Skeletal muscle satellite cell (primary cell): ENCODE measurements at regions not wholly inside any gene's neighbourhood (a gene's known extent, or its start where the extent isn't known, plus 50 kb on each side); places are given as distances from the start of the nearest gene placed in this dataset.

Experiments
- H3K27me3 ChIP-seq: 2 replicates; pipeline ENCODE4 v1.7.0; 2013; ENCODE audit warnings: low read length; ENCODE audit not compliant: control insufficient read depth, insufficient read depth
- H3K36me3 ChIP-seq: 2 replicates; pipeline ENCODE4 v1.7.0; 2013; ENCODE audit warnings: mild to moderate bottlenecking, control low read depth, low read length; ENCODE audit not compliant: insufficient read depth
- H3K4me1 ChIP-seq: 2 replicates; pipeline ENCODE4 v1.7.0; 2013; ENCODE audit warnings: low read length; ENCODE audit not compliant: control insufficient read depth, insufficient read depth
- H3K4me2 ChIP-seq: 2 replicates; pipeline ENCODE4 v1.7.0; 2013; ENCODE audit warnings: mild to moderate bottlenecking, low read length
- H3K4me3 ChIP-seq: 2 replicates; pipeline ENCODE4 v1.7.0; 2013; ENCODE audit warnings: low read length
- H3K9ac ChIP-seq: 2 replicates; pipeline ENCODE4 v1.7.0; 2013; ENCODE audit warnings: mild to moderate bottlenecking, low read depth, low read length, moderate library complexity
- H3K9me3 ChIP-seq: replicated peaks from 2 replicates; pipeline ENCODE4 v1.7.0; 2013; ENCODE audit warnings: mild to moderate bottlenecking, control low read depth, low read length

DNA sequence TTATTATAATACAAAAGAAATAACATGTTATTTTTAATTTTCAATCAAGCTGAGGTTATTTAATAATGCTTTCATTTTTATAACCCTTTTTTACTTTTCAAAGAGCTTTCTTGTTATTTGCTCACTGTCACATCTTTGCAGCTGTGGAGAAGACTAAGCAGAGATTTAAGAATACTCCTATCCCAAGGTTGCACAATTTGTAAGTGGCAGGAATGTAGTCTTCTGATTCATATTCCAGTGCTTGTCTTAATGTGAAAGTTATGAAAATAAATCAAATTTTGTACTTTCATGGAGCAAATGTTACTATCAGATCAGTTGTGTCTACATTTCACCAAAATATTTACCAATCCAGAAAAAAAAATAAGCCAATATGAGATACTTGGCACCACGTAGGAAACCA lies 86.6 kb downstream of the DDIT4L start:
- H3K4me3 ChIP-seq: no peak overlapping the region
- H3K36me3 ChIP-seq: no peaks in the 10 kb centered on the region
- no peak overlapping the region for H3K9ac ChIP-seq
- H3K4me2 ChIP-seq: no peak overlapping the region
- H3K9me3 ChIP-seq: no peaks in the 10 kb centered on the region
- H3K4me1 ChIP-seq: no peaks in the 10 kb centered on the region
- H3K27me3 ChIP-seq: no peaks in the 10 kb centered on the region

DNA sequence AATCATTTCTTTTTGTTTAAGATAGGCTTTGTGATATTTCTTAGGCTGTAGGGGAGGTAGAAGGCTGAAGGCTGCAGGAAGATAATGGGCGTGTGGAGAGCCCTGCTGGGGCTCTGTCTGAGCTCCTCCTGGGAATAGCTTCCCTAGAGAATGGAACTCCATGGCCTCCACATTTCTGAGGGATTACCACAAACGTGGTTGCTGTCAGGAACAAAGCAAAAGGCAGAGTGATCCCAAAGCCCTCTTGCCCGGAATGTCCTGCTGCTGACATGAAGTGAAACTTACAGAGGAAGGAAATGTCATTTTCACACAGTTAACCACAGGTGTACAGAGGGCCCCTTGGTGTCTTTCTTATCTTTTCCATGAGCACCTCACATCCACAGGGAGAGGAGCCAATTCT lies 89.3 kb downstream of the DDIT4L start:
- no peak overlapping the region for H3K4me2 ChIP-seq
- no peaks in the 10 kb centered on the region for H3K4me1 ChIP-seq
- no peaks in the 10 kb centered on the region for H3K9me3 ChIP-seq
- no peaks in the 10 kb centered on the region for H3K27me3 ChIP-seq
- no peak overlapping the region for H3K9ac ChIP-seq
- H3K4me3 ChIP-seq: no peak overlapping the region
- H3K36me3 ChIP-seq: no peaks in the 10 kb centered on the region

DNA sequence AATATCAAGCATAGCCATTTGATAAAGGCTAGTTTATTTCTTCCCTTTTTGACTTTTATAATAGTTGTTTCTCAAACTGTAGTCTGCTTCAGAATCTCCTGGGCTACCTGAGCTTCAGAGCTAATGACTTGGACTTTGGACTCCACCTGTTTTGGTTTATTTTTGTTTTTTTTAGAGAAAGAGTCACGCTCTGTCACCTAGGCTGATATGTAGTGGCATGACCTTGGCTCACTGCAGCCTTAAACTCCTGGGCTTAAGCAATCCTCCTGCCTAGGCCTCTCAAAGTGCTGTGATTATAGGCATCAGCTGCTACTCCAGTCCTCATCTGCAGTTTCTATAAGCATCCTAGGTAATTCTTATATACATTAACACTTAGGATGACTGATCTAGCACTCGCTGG lies 90.5 kb downstream of the DDIT4L start:
- no peak overlapping the region for H3K4me3 ChIP-seq
- H3K4me2 ChIP-seq: no peak overlapping the region
- H3K27me3 ChIP-seq: no peaks in the 10 kb centered on the region
- no peak overlapping the region for H3K9ac ChIP-seq
- no peaks in the 10 kb centered on the region for H3K36me3 ChIP-seq
- H3K4me1 ChIP-seq: peaks cover 4% of the 10 kb centered on the region
- H3K9me3 ChIP-seq: no peaks in the 10 kb centered on the region

DNA sequence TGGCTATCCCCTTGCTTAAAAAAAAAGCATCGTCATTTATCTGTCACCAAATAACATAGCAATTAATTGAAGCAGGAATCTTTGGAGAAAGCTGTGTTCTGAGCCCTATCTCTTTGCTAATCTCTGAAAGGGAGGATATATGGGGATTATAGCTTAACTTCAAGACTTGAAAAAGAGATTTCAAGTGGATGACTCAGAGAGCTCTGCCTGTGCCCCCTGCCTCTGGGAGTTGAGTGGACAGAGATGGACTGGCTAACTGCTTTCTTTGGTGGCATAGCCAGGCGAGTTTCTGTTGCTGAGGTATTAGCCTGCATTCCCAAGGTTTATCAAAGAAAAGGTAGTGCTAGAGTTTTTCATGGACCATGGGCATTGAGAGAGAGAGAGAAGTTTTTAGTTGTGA lies 91.6 kb downstream of the DDIT4L start:
- no peak overlapping the region for H3K9ac ChIP-seq
- no peaks in the 10 kb centered on the region for H3K27me3 ChIP-seq
- H3K36me3 ChIP-seq: no peaks in the 10 kb centered on the region
- no peaks in the 10 kb centered on the region for H3K9me3 ChIP-seq
- no peak overlapping the region for H3K4me2 ChIP-seq
- H3K4me3 ChIP-seq: no peak overlapping the region
- H3K4me1 ChIP-seq: peaks cover 6% of the 10 kb centered on the region

DNA sequence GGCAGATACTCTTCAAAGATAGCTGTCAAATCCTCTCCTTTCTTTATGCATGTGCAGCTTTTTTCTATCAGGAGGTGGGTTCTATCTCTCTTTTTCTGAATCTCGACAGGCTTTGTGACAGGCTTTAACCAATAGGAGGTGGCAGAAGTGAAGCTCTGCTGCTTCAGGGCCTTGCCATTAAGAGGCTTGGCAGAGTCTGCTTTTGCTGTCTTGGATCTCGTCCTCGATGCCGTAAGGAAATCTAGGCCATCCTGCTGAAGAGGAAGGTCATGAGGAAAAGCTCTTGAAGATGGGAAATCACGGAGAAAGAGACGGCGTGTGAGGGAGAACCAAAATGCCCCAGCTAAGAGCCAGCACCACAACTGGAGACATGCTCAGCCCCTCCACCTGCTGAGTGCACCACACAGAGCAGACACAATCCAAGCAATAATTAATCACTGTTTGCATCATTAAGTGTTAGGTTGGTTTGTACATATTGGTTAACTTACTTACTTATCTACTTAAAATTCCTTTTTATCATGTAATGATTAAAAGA lies 92.2 kb downstream of the DDIT4L start:
- Histone ChIP-seq H3K36me3 (no peaks in the 10 kb centered on the region), H3K4me3 (no peak overlapping the region), H3K4me2 (no peak overlapping the region), H3K4me1 (peaks cover 8% of the 10 kb centered on the region), H3K9me3 (no peaks in the 10 kb centered on the region), H3K9ac (no peak overlapping the region), H3K27me3 (no peaks in the 10 kb centered on the region)

DNA sequence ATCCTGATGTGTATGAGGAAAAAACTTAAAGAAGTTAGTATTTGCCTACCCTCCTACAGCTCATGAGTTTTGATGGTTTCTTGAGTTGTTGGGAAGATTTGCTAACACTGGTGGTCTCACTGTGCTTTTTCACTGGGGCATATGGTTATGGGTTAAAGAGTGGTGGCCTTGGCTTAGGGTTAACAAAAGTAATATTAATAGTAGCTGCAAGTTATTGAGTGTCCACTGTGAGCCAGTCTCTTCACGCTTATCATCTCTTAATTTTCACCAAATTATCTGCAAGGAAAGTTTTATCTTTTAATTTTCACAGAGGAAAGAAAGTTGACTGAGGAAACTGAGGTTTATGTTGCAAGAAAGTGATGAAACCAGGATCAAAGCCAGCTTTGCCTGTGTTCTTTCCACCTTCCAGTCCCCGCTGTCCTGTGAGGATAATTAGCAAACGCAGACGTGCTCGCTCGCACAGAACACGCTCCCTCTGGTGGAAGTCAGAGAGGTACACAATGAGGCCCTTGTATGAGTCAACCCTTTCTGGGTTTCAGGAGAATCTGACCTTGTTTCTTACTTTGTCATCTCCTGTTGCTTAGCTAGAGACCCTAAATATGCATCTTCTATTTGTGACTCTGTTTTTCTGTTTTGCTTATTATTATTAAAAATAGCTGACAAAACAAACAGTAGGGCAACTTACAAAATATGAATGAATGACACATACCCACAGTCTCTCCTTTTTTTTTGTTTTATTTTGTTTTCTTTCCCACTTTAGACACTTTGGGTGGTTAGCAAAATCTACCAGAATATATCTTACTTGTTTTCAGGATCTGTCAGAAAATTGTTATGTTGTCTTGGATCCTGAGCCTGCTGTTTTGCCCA lies 94.3 kb downstream of the DDIT4L start:
- Histone ChIP-seq H3K9me3 (no peaks in the 10 kb centered on the region), H3K4me1 (peaks cover 8% of the 10 kb centered on the region), H3K4me2 (peak overlapping the region; percentile 22), H3K36me3 (no peaks in the 10 kb centered on the region), H3K27me3 (no peaks in the 10 kb centered on the region), H3K4me3 (no peak overlapping the region), H3K9ac (no peak overlapping the region)

DNA sequence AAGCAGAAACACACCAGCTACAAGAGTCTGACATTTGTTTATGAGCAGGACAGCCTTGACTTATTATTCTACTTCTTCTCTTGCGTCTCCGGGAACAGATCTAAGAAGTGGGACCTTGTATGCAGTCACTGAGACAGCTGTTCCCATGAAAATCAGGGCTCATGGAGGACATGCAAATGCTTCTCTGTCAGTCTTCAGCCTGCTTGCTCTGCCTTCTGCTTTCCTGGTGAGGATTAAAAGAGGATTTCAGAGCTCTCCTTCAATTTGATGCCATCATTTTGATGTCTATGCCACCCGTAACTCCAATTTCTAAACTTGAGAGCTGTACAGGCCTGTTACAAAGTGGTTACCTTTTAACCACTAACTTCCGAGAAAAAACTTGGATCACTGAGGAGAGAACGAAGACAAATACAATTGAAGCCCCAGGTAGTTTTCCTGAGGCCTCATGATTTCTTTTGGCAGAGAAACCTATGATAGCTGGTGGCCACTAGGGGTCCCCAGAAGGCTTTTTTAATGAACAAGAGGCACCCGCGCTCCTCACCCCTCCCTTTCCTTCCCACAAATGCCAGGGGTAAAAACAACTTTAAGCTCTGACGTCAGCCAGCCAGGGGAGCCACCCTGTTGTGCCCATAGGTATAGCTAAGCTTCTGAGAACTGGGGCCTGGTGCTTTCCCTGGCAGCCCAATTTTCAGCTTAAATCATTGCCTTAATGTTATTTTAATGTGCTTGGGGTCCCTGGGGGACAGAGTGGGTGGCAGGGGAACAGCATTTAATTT lies 97.0 kb downstream of the DDIT4L start:
- H3K9ac ChIP-seq: peak overlapping the region; percentile 59
- H3K36me3 ChIP-seq: no peaks in the 10 kb centered on the region

DNA sequence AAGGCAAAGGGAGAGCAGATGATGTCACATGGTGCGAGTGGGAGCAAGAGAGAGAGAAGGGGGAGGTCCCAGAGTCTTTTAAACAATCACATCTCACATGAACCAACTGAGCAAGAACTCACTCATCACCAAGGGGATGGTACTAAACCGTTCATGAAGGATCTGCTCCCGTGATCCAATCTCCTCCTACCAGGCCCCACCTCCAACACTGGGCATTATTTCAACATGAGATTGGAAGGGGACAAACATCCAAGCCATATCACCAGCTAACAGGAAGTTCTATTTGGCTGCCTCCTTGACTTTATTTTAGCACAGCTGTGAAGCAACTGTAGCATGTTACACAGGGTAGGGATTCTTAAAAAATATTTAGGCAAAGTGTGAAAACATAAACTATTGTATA lies 102.5 kb downstream of the DDIT4L start:
- Histone ChIP-seq H3K27me3 (no peaks in the 10 kb centered on the region), H3K9ac (no peak overlapping the region), H3K36me3 (no peaks in the 10 kb centered on the region), H3K9me3 (no peaks in the 10 kb centered on the region), H3K4me1 (no peaks in the 10 kb centered on the region), H3K4me3 (no peak overlapping the region), H3K4me2 (no peak overlapping the region)

More for the DNA sequence above, 97.0 kb downstream of the DDIT4L start:
- H3K4me3 ChIP-seq: no peak overlapping the region
- H3K4me1 ChIP-seq: peaks cover 8% of the 10 kb centered on the region
- no peaks in the 10 kb centered on the region for H3K9me3 ChIP-seq
- no peaks in the 10 kb centered on the region for H3K27me3 ChIP-seq
- peak overlapping the region; percentile 39 for H3K4me2 ChIP-seq

DNA sequence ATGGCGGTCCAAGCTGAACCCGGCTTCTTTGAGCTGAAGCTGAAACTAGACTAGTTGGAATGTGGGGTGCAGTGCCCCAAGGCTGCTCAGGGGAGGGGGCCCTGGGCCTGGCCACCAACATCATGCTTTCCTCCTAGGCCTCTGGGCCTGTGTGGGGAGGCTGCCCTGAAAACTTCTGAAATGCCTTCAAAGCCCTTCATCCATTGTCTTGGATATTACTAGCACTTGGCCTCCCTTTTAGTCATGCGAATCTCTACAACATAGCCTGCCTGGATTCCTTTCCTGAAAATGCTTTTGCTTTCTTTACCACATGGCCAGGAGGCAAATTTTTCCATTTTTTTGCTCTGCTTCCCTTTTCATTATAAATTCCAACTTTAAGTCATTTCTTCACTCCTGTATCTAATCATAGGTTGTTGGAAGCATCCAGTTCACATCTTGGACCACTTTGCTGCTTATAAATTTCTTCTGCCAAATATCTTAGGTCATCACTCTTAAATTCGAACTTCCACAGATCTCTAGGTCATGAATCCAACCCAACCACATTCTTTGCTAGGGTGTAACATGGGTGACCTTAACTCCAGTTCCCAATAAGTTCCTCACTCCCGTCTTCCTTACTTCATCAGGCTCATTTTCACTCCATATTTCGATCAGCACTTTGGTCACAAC lies 103.4 kb downstream of the DDIT4L start:
- H3K27me3 ChIP-seq: no peaks in the 10 kb centered on the region
- no peak overlapping the region for H3K4me3 ChIP-seq
- H3K9ac ChIP-seq: no peak overlapping the region
- no peaks in the 10 kb centered on the region for H3K4me1 ChIP-seq
- no peaks in the 10 kb centered on the region for H3K36me3 ChIP-seq
- H3K4me2 ChIP-seq: no peak overlapping the region
- H3K9me3 ChIP-seq: no peaks in the 10 kb centered on the region

DNA sequence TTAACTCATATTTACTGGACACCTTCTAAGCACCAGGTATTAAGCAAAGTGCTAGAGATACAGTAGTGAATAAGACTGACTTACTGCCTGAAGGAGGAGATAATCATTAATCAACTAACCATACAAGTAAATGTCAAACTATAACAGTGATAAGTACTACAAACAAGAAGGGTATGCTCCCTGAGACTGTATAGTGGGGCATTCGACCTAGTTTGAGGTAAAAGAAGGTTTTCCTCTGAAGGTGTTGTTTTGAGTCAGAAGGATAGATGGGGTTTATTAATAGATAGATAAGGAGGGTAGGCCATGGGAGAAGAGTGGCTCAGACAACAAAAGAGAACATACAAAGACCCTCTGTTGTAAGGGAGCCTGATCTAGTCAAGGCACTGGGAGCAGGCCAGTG lies 105.4 kb downstream of the DDIT4L start:
- no peak overlapping the region for H3K4me2 ChIP-seq
- H3K9ac ChIP-seq: no peak overlapping the region
- H3K9me3 ChIP-seq: no peaks in the 10 kb centered on the region
- no peaks in the 10 kb centered on the region for H3K4me1 ChIP-seq
- no peaks in the 10 kb centered on the region for H3K27me3 ChIP-seq
- H3K36me3 ChIP-seq: no peaks in the 10 kb centered on the region
- no peak overlapping the region for H3K4me3 ChIP-seq

DNA sequence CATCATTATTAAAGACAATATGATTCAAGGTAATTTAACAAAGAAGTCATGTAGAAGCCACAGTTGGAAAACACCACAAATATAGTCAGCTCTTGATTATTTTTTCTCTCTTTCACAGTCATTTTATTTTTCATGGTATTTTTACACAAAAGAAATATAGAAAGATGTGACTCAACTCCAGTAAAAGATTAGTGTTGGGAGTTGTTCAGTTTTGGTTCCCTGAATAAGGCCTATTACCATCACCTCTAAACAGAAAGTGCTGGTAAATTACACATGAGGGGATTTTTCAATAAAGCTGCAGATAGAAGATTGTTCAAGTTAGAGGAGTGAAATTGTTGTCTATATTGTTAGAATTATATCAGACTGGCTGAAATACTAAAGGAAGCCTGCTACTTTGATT lies 107.0 kb downstream of the DDIT4L start:
- Histone ChIP-seq H3K9ac (no peak overlapping the region), H3K27me3 (no peaks in the 10 kb centered on the region), H3K9me3 (no peaks in the 10 kb centered on the region), H3K4me1 (no peaks in the 10 kb centered on the region), H3K36me3 (no peaks in the 10 kb centered on the region), H3K4me2 (no peak overlapping the region), H3K4me3 (no peak overlapping the region)
